IMR-90 (cell line): ENCODE measurements at regions not wholly inside any gene's neighbourhood (a gene's known extent, or its start where the extent isn't known, plus 50 kb on each side); places are given as distances from the start of the nearest gene placed in this dataset.

Experiments used
- ATAC-seq: fragments of 200-7000 bp; cut with Tn5 transposase; 2 replicates; pipeline ENCODE4 v1.9.1; 2020; ENCODE audit warnings: low read depth, mild to moderate bottlenecking, moderate library complexity
- BruUV-seq: library from RNA; stranded (reverse); fragments of 400-500 nt; replicated peaks from 2 replicates; lab custom pipeline; 2021; lab: Mats Ljungman, UMichigan
- CTCF ChIA-PET: fragments of 300-600 bp; formaldehyde crosslinking; extraction: SDS; loops from one replicate; lab custom pipeline; 2021; ENCODE audit warnings: antibody characterized with exemption; lab: Yijun Ruan, JAX
- POLR2A ChIA-PET: fragments of 300-600 bp; sonication (Branson Sonifier 250); formaldehyde crosslinking; loops from one replicate; lab custom pipeline; 2022; ENCODE audit warnings: antibody characterized with exemption; ENCODE audit not compliant: unreplicated experiment; lab: Charles Lee
- DNase-seq: peaks from one replicate; pipeline ENCODE4 v3.0.0; 2013
- H2AFZ ChIP-seq: replicated peaks from 2 replicates; pipeline ENCODE3; 2013; ENCODE audit warnings: low read length, mild to moderate bottlenecking; ENCODE audit not compliant: poor library complexity
- H2AK5ac ChIP-seq: 2 replicates; pipeline ENCODE4 v1.6.1; 2013; ENCODE audit warnings: low read depth, low read length, inconsistent platforms
- H2AK9ac ChIP-seq: replicated peaks from 2 replicates; pipeline ENCODE3; 2013; ENCODE audit warnings: mild to moderate bottlenecking, low read depth, low read length, moderate library complexity; ENCODE audit not compliant: poor library complexity
- H2BK120ac ChIP-seq: 2 replicates; pipeline ENCODE4 v1.6.1; 2013; ENCODE audit warnings: low read depth, low read length, inconsistent platforms
- H2BK15ac ChIP-seq: 3 replicates; pipeline ENCODE4 v1.6.1; 2013; ENCODE audit warnings: low read depth, low read length, inconsistent platforms
- H2BK20ac ChIP-seq: 2 replicates; pipeline ENCODE4 v1.6.1; 2013; ENCODE audit warnings: low read depth, mild to moderate bottlenecking, inconsistent platforms, low read length, moderate library complexity
- H2BK5ac ChIP-seq: 2 replicates; pipeline ENCODE4 v1.6.1; 2013; ENCODE audit warnings: mild to moderate bottlenecking, low read depth, low read length, inconsistent platforms; ENCODE audit not compliant: poor library complexity, severe bottlenecking
- H3K14ac ChIP-seq: replicated peaks from 2 replicates; pipeline ENCODE4 v1.6.1; 2013; ENCODE audit warnings: low read depth, low read length, inconsistent platforms
- H3K18ac ChIP-seq: 2 replicates; pipeline ENCODE4 v1.6.1; 2013; ENCODE audit warnings: low read depth, low read length, control low read depth
- H3K23ac ChIP-seq: 2 replicates; pipeline ENCODE4 v1.6.1; 2013; ENCODE audit warnings: low read depth, low read length, inconsistent platforms
- H3K27ac ChIP-seq: 2 replicates; pipeline ENCODE4 v1.5.1; 2013; ENCODE audit warnings: mild to moderate bottlenecking, control low read depth, low read length; ENCODE audit not compliant: insufficient read depth
- H3K27me3 ChIP-seq: 2 replicates; pipeline ENCODE4 v1.6.1; 2013; ENCODE audit warnings: low read length; ENCODE audit not compliant: control insufficient read depth, insufficient read depth
- H3K36me3 ChIP-seq: 2 replicates; pipeline ENCODE4 v1.6.1; 2013; ENCODE audit warnings: low read length, mixed read lengths; ENCODE audit not compliant: control insufficient read depth, insufficient read depth
- H3K4ac ChIP-seq: 2 replicates; pipeline ENCODE4 v1.6.1; 2013; ENCODE audit warnings: low read depth, low read length, inconsistent platforms
- H3K4me1 ChIP-seq: 2 replicates; pipeline ENCODE4 v1.6.1; 2013; ENCODE audit warnings: low read length, mixed read lengths; ENCODE audit not compliant: control insufficient read depth, insufficient read depth
- H3K4me2 ChIP-seq: 2 replicates; pipeline ENCODE4 v1.6.1; 2013; ENCODE audit warnings: low read depth, mild to moderate bottlenecking, control low read depth, low read length, moderate library complexity
- H3K4me3 ChIP-seq: 2 replicates; pipeline ENCODE4 v1.5.1; 2013; ENCODE audit warnings: low read depth, mild to moderate bottlenecking, control low read depth, low read length, moderate library complexity; ENCODE audit not compliant: insufficient read depth
- H3K56ac ChIP-seq: 2 replicates; pipeline ENCODE4 v1.6.1; 2013; ENCODE audit warnings: low read length, inconsistent platforms; ENCODE audit not compliant: insufficient read depth; ENCODE audit errors: extremely low read depth
- H3K79me1 ChIP-seq, 2 experiments: 2 replicates each; pipeline ENCODE4 v1.6.1; 2013; ENCODE audit warnings: low read length in 2 of 2, inconsistent platforms in 1 of 2, low read depth in 1 of 2
- H3K9ac ChIP-seq: 2 replicates; pipeline ENCODE4 v1.6.1; 2013; ENCODE audit warnings: low read depth, low read length, control low read depth
- H3K9me1 ChIP-seq: 2 replicates; pipeline ENCODE4 v1.6.1; 2013; ENCODE audit warnings: low read length, inconsistent platforms; ENCODE audit not compliant: insufficient read depth
- H3K9me3 ChIP-seq: 2 replicates; pipeline ENCODE4 v1.6.1; 2013; ENCODE audit warnings: low read length; ENCODE audit not compliant: control insufficient read depth, insufficient read depth
- H4K20me1 ChIP-seq: 2 replicates; pipeline ENCODE4 v1.6.1; 2013; ENCODE audit warnings: low read length, inconsistent platforms; ENCODE audit not compliant: insufficient read depth
- H4K5ac ChIP-seq: 2 replicates; pipeline ENCODE4 v1.6.1; 2013; ENCODE audit warnings: mild to moderate bottlenecking, low read depth, low read length, control low read depth
- H4K8ac ChIP-seq, 2 experiments: 2 replicates each; pipeline ENCODE4 v1.6.1; 2013; ENCODE audit warnings: low read depth in 2 of 2, low read length in 2 of 2, control low read depth in 1 of 2, inconsistent platforms in 1 of 2
- H4K91ac ChIP-seq: 2 replicates; pipeline ENCODE4 v1.6.1; 2013; ENCODE audit warnings: low read depth, low read length, inconsistent platforms; ENCODE audit not compliant: insufficient read depth
- BHLHE40 ChIP-seq: fragments of 150-350 bp; IDR thresholded peaks from 2 replicates; pipeline ENCODE4 v1.6.1; 2016; ENCODE audit warnings: mild to moderate bottlenecking, low read depth, low read length
- CEBPB ChIP-seq: IDR thresholded peaks from 2 replicates; pipeline ENCODE4 v1.6.1; 2012; ENCODE audit warnings: low read depth, low read length, improper control_type of control experiment
- CHD1 ChIP-seq: IDR thresholded peaks from 2 replicates; pipeline ENCODE4 v1.6.1; 2012; ENCODE audit warnings: low read depth, low read length, improper control_type of control experiment
- FOS ChIP-seq: fragments of 150-350 bp; IDR thresholded peaks from 2 replicates; pipeline ENCODE4 v1.6.1; 2016; ENCODE audit warnings: low read depth, low read length
- MAFK ChIP-seq: IDR thresholded peaks from 2 replicates; pipeline ENCODE4 v1.6.1; 2012; ENCODE audit warnings: low read depth, low read length, improper control_type of control experiment
- MAZ ChIP-seq: IDR thresholded peaks from 2 replicates; pipeline ENCODE4 v1.6.1; 2012; ENCODE audit warnings: low read depth, mild to moderate bottlenecking, low read length, improper control_type of control experiment, moderate library complexity, borderline replicate concordance
- MXI1 ChIP-seq: IDR thresholded peaks from 2 replicates; pipeline ENCODE4 v1.6.1; 2012; ENCODE audit warnings: low read depth, mild to moderate bottlenecking, low read length, moderate library complexity, borderline replicate concordance
- NFE2L2 ChIP-seq: fragments of 150-350 bp; IDR thresholded peaks from 2 replicates; pipeline ENCODE4 v1.6.1; 2016; ENCODE audit warnings: low read depth, mild to moderate bottlenecking, low read length
- POLR2A ChIP-seq: IDR thresholded peaks from 2 replicates; pipeline ENCODE4 v1.6.1; 2012; ENCODE audit warnings: mild to moderate bottlenecking, low read depth, low read length
- RAD21 ChIP-seq: IDR thresholded peaks from 2 replicates; pipeline ENCODE4 v1.6.1; 2012; ENCODE audit warnings: low read length, improper control_type of control experiment
- RCOR1 ChIP-seq: IDR thresholded peaks from 2 replicates; pipeline ENCODE4 v1.6.1; 2012; ENCODE audit warnings: mild to moderate bottlenecking, low read length, improper control_type of control experiment; ENCODE audit not compliant: insufficient replicate concordance
- RFX5 ChIP-seq: IDR thresholded peaks from 2 replicates; pipeline ENCODE4 v1.8.0; 2012; ENCODE audit warnings: low read depth, mild to moderate bottlenecking, low read length, moderate library complexity
- SMC3 ChIP-seq: fragments of 150-350 bp; IDR thresholded peaks from 2 replicates; pipeline ENCODE4 v1.6.1; 2016; ENCODE audit warnings: low read depth, mild to moderate bottlenecking, antibody characterized with exemption, low read length, moderate library complexity
- WGBS, 2 experiments: methylation state at CpG; one replicate each; pipeline versions ENCODE4 v1.1.5 to v1.1.7; 2013; ENCODE audit warnings: missing lambda C conversion rate in 2 of 2; ENCODE audit not compliant: insufficient read length in 1 of 2; ENCODE audit errors: extremely low coverage in 2 of 2; 5-methylcytosine and 5-hydroxymethylcytosine counted together
- dilution Hi-C: fragments of 300-500 bp; cut with HindIII; formaldehyde crosslinking; loops from one replicate; pipeline ENCODE4 v1.14.3; 2018; ENCODE audit warnings: low sequenced_read_pairs; ENCODE audit not compliant: unreplicated experiment
- in situ Hi-C: fragments of 300-500 bp; cut with MboI; formaldehyde crosslinking; loops from 3 replicates; pipeline ENCODE4 v1.14.3; 2019; ENCODE audit warnings: low sequenced_read_pairs, inconsistent platforms, mixed read lengths
- intact Hi-C: fragments of 100-400 bp; cut with micrococcal nuclease; formaldehyde crosslinking; loops from 2 replicates; pipeline ENCODE4 v1.10.0; 2022
- TF ChIP-seq, protein P1 (sequence below): conservative IDR thresholded peaks from 2 replicates; pipeline ENCODE4 v1.5.1; 2012; ENCODE audit warnings: mild to moderate bottlenecking, low read depth, low read length, improper control_type of control experiment
- TF ChIP-seq, protein P2 (sequence below): fragments of 150-350 bp; IDR thresholded peaks from 2 replicates; pipeline ENCODE4 v1.6.1; 2016; ENCODE audit warnings: low read depth, mild to moderate bottlenecking, low read length, moderate library complexity, borderline replicate concordance
- TF ChIP-seq, protein P3 (sequence below): fragments of 150-350 bp; IDR thresholded peaks from 2 replicates; pipeline ENCODE4 v1.6.1; 2017; ENCODE audit warnings: mild to moderate bottlenecking, antibody characterized with exemption, low read length, low read depth

DNA sequence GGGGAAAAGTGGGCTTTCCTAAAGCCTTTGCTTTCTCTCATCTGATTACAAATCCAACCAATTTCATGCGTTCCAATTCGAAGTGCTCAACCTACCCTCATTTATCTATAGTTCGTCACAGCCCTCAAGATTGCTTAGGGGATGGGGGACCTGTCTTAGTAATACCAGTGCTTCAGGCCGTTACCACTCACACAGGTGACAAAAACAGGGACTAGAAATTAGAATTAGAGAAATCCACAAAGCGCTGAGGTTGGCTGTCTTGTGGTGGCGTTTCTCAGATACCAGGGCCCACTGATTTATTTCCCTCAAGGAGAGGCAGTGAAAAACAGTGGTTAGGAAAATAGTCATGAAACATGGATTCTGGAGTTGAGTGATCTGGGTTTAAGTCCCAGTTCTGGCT, 121.6 kb upstream of the SPACA1 start:
- no peak overlapping the region for H2AFZ ChIP-seq
- H2BK15ac ChIP-seq = no peak overlapping the region
- in situ Hi-C loops = loop anchor here (25.0 kb wide), 1 partner anchor 861 kb away; no protein-coding TSS in a partner anchor
- H2BK120ac ChIP-seq = no peak overlapping the region
- 83% methylated on average over 1 of the region's 6 CpGs; no CpG with 5 or more reads in 1 of the 2 experiments for WGBS, 2 experiments
- H3K14ac ChIP-seq = no peak overlapping the region
- ATAC-seq (no peak), DNase-seq (no peak)
- no peak overlapping the region for H2BK20ac ChIP-seq
- no peaks in the 10 kb centered on the region for H3K9me1 ChIP-seq
- no peak overlapping the region for H3K56ac ChIP-seq
- no peak overlapping the region for H2AK9ac ChIP-seq
- H3K4me2 ChIP-seq = no peak overlapping the region
- no peaks in the 10 kb centered on the region for H3K36me3 ChIP-seq
- H4K20me1 ChIP-seq = no peaks in the 10 kb centered on the region
- ChIA-PET POLR2A (no interaction called here), CTCF (no interaction called here)
- H2BK5ac ChIP-seq = no peak overlapping the region
- no peak overlapping the region for H3K9ac ChIP-seq
- peaks cover 6% of the 10 kb centered on the region for H3K27me3 ChIP-seq
- H2AK5ac ChIP-seq = no peak overlapping the region
- H4K8ac ChIP-seq = no peak overlapping the region
- dilution Hi-C loops = no loop called here
- no peak overlapping the region for H3K4ac ChIP-seq
- H3K18ac ChIP-seq = no peak overlapping the region
- no peak overlapping the region for H3K4me3 ChIP-seq
- H3K4me1 ChIP-seq = no peaks in the 10 kb centered on the region
- H3K27ac ChIP-seq = no peak overlapping the region
- intact Hi-C loops = loop anchor here (10.0 kb wide), 1 partner anchor 231 kb away; no protein-coding TSS in a partner anchor
- no peaks in the 10 kb centered on the region for H3K9me3 ChIP-seq
- no peak for TF ChIP-seq BHLHE40
- no peak for TF ChIP-seq CHD1
- no peak for TF ChIP-seq MAFK
- no peak for TF ChIP-seq FOS
- TF ChIP-seq SMC3 = no peak
- TF ChIP-seq RCOR1 = no peak
- TF ChIP-seq RAD21 = no peak
- no peak for TF ChIP-seq NFE2L2
- TF ChIP-seq MXI1 = no peak
- TF ChIP-seq CEBPB = no peak
- TF ChIP-seq, protein P1, sequence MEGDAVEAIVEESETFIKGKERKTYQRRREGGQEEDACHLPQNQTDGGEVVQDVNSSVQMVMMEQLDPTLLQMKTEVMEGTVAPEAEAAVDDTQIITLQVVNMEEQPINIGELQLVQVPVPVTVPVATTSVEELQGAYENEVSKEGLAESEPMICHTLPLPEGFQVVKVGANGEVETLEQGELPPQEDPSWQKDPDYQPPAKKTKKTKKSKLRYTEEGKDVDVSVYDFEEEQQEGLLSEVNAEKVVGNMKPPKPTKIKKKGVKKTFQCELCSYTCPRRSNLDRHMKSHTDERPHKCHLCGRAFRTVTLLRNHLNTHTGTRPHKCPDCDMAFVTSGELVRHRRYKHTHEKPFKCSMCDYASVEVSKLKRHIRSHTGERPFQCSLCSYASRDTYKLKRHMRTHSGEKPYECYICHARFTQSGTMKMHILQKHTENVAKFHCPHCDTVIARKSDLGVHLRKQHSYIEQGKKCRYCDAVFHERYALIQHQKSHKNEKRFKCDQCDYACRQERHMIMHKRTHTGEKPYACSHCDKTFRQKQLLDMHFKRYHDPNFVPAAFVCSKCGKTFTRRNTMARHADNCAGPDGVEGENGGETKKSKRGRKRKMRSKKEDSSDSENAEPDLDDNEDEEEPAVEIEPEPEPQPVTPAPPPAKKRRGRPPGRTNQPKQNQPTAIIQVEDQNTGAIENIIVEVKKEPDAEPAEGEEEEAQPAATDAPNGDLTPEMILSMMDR = no peak
- TF ChIP-seq RFX5 = no peak
- TF ChIP-seq, protein P2, sequence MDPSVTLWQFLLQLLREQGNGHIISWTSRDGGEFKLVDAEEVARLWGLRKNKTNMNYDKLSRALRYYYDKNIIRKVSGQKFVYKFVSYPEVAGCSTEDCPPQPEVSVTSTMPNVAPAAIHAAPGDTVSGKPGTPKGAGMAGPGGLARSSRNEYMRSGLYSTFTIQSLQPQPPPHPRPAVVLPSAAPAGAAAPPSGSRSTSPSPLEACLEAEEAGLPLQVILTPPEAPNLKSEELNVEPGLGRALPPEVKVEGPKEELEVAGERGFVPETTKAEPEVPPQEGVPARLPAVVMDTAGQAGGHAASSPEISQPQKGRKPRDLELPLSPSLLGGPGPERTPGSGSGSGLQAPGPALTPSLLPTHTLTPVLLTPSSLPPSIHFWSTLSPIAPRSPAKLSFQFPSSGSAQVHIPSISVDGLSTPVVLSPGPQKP = no peak
- TF ChIP-seq MAZ = no peak
- TF ChIP-seq, protein P3, sequence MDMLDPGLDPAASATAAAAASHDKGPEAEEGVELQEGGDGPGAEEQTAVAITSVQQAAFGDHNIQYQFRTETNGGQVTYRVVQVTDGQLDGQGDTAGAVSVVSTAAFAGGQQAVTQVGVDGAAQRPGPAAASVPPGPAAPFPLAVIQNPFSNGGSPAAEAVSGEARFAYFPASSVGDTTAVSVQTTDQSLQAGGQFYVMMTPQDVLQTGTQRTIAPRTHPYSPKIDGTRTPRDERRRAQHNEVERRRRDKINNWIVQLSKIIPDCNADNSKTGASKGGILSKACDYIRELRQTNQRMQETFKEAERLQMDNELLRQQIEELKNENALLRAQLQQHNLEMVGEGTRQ = no peak
- TF ChIP-seq POLR2A = no peak
- no peak overlapping the region for H3K23ac ChIP-seq
- BruUV-seq = no TSS peak
- no peak overlapping the region for H4K5ac ChIP-seq
- no peak overlapping the region for H4K91ac ChIP-seq
- no peaks in the 10 kb centered on the region for H3K79me1 ChIP-seq
